Stomach (tissue), 8 donors: ENCODE measurements at regions not wholly inside any gene's neighbourhood (a gene's known extent, or its start where the extent isn't known, plus 50 kb on each side); places are given as distances from the start of the nearest gene placed in this dataset.

Experiments
- DNase-seq, 2 donors: peaks; one replicate each; pipeline versions ENCODE4 v3.0.0 to v3.0.0-alpha.2; 2013 to 2019
- H3K27ac ChIP-seq, 5 donors: fragments of 200-600 bp in 4 of 5; sonication (generic) in 4 of 5; one replicate each; pipeline ENCODE4 v1.5.1; 2013 to 2019; ENCODE audit warnings: mild to moderate bottlenecking in 1 of 5, moderate library complexity in 1 of 5
- H3K27me3 ChIP-seq, 3 donors: fragments of 200-600 bp; sonication (generic); one replicate each; pipeline ENCODE4 v1.5.1; 2017 to 2019; ENCODE audit warnings: mixed run types in 1 of 3
- H3K36me3 ChIP-seq, 4 donors: fragments of 200-600 bp; sonication (generic); 1 replicate in 3 of 4; 2 replicates in 1 of 4; pipeline ENCODE4 v1.5.1; 2016 to 2019
- H3K4me1 ChIP-seq, 4 donors: fragments of 200-600 bp; sonication (generic); one replicate each; pipeline ENCODE4 v1.5.1; 2016 to 2019
- H3K4me3 ChIP-seq, 4 donors: fragments of 200-600 bp; sonication (generic) in 3 of 4; one replicate each; pipeline ENCODE4 v1.5.1; 2016 to 2019; ENCODE audit warnings: mild to moderate bottlenecking in 1 of 4
- H3K9me3 ChIP-seq, 4 donors: fragments of 200-600 bp; sonication (generic); one replicate each; pipeline ENCODE4 v1.5.1; 2016 to 2019
- CTCF ChIP-seq, 7 experiments: fragments of 450-650 bp in 4 of 7; fragments of 200-600 bp in 3 of 7; sonication (generic) in 3 of 7; IDR thresholded peaks; one replicate each; pipeline ENCODE4 v1.5.1; 2016 to 2019; ENCODE audit warnings: antibody characterized with exemption in 7 of 7, control low read depth in 2 of 7, mild to moderate bottlenecking in 1 of 7
- EP300 ChIP-seq: sonication (generic); formaldehyde crosslinking; IDR thresholded peaks from one replicate; pipeline ENCODE4 v1.6.1; 2017; ENCODE audit warnings: antibody characterized with exemption
- POLR2A ChIP-seq, 4 donors: fragments of 450-650 bp; IDR thresholded peaks; one replicate each; pipeline ENCODE4 v1.6.1; 2016; ENCODE audit warnings: antibody characterized with exemption in 4 of 4, control low read depth in 2 of 4, mild to moderate bottlenecking in 1 of 4, moderate library complexity in 1 of 4
- POLR2AphosphoS5 ChIP-seq, 3 donors: sonication (generic); formaldehyde crosslinking; IDR thresholded peaks; one replicate each; pipeline ENCODE4 v1.6.1; 2016; ENCODE audit warnings: antibody characterized with exemption in 3 of 3
- WGBS, 5 donors: extraction: QIAGEN DNeasy Blood & Tissue Kit in 3 of 5; methylation state at CpG; one replicate each; pipeline versions ENCODE4 v1.1.5 to v1.1.7; 2013 to 2018; 5-methylcytosine and 5-hydroxymethylcytosine counted together
- intact Hi-C: fragments of 100-400 bp; cut with DNase I; formaldehyde crosslinking; loops from one replicate; pipeline ENCODE4 v1.15.1; 2023; ENCODE audit warnings: low total_unique reads
- donor health status: healthy with polysubstance abuse.
- donor health status: Bipolar disorder and iron deficiency.
- donor health status: healthy.

- intact Hi-C loops = no loop called here
- Histone ChIP-seq H3K4me1 (no peaks in the 10 kb centered on the region), H3K4me3 (no peak overlapping the region), H3K27ac (no peak overlapping the region), H3K27me3 (no peaks in the 10 kb centered on the region), H3K36me3 (peaks cover 0 to 21% (median 8%) of the 10 kb centered on the region in 4 donors), H3K9me3 (no peaks in the 10 kb centered on the region)
- DNase-seq = no peak
- TF ChIP-seq POLR2AphosphoS5 (IDR thresholded peaks at IDR 0.05) (no peak), POLR2A (IDR thresholded peaks at IDR 0.05) (no peak), CTCF (IDR thresholded peaks at IDR 0.05) (no peak), EP300 (no peak)
- WGBS, 5 donors = 73 to 85% (median 83%) methylated on average over 7 of the region's 7 CpGs
Measured at GRCh38 chr15:96253006-96253747, 77.3 kb upstream of the NR2F2 start.

DNA sequence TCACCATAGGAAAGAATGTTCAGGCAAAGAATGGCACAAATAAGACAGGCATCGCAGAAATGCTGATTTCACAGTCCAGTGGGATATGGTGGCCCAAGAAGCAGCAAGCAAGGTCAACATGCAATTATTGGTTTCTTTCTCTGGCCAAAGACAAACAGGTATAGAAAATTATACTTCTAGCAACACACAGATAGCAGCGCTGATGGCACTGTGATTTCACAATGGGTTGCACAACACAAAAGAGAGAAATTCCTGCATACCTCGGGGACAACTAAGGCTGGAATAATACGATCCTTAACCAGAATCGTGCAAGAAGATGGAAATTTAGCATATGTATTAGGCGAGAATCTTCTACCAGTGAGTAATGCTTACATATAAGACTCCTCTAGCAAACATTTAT is 76.3 kb upstream of the NR2F2 start:
- TF ChIP-seq CTCF (IDR thresholded peaks at IDR 0.05) (no peak), EP300 (no peak), POLR2A (IDR thresholded peaks at IDR 0.05) (no peak), POLR2AphosphoS5 (IDR thresholded peaks at IDR 0.05) (no peak)
- H3K27me3 ChIP-seq = no peaks in the 10 kb centered on the region
- H3K4me3 ChIP-seq = no peak overlapping the region
- DNase-seq = no peak
- no peaks in the 10 kb centered on the region for H3K9me3 ChIP-seq
- WGBS, 5 donors = 90 to 94% (median 92%) methylated on average over 6 of the region's 6 CpGs
- H3K4me1 ChIP-seq = no peaks in the 10 kb centered on the region
- no peak overlapping the region for H3K27ac ChIP-seq
- intact Hi-C loops = no loop called here
- H3K36me3 ChIP-seq = peaks cover 0 to 21% (median 8%) of the 10 kb centered on the region in 4 donors

DNA sequence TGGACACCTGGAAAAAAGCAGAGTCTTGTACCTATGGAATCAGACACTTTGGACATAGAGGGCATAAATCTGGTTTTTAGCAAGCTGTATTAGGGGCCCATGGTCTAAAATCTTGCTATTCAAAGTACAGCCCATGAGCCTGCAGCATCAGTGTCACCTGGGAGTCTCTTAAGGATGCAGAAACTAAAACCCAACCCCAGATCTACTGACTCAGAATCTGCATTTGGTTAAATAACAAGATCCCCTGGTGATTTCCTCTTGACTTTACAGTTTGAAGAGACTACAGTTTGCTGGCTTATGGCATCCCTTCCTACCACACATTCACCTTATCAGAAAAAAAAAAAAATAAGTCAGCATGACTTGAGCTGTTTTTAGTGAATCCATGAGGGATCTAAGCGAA is 74.9 kb upstream of the NR2F2 start:
- intact Hi-C loops = no loop called here
- H3K4me1 ChIP-seq = peaks cover 0 to 3% (median 1%) of the 10 kb centered on the region in 4 donors
- no peaks in the 10 kb centered on the region for H3K9me3 ChIP-seq
- DNase-seq = no peak
- peaks cover 0 to 21% (median 8%) of the 10 kb centered on the region in 4 donors for H3K36me3 ChIP-seq
- no peaks in the 10 kb centered on the region for H3K27me3 ChIP-seq
- no peak for TF ChIP-seq POLR2A (IDR thresholded peaks at IDR 0.05)
- TF ChIP-seq CTCF (IDR thresholded peaks at IDR 0.05) = no peak
- H3K27ac ChIP-seq = no peak overlapping the region
- 85 to 97% (median 96%) methylated on average over 1 of the region's 1 CpG for WGBS, 5 donors
- H3K4me3 ChIP-seq = no peak overlapping the region

DNA sequence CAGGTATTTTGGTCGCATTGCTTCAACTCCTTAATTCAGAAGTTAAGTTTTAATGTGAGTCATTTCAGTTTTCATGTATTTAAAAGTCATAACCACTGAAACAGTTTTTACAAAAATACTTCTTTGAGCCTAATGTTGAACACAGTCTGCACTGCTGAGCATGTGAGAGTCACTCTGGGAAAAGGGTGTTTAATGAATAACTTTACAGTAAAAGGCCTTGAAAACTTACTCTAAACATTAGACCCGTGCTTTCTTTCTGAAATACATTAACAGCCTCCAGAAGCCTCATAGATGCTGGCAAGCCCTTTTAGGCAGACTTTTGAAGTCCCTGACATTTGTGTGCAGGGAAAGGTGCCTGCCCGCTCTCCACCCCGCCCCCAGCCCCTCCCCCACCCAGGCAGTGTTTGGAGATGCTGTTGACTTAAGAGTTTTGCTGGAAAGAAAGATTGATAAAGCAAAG is 68.9 kb upstream of the NR2F2 start:
- intact Hi-C loops = no loop called here
- Histone ChIP-seq H3K4me3 (no peak overlapping the region), H3K9me3 (no peaks in the 10 kb centered on the region), H3K36me3 (no peaks in the 10 kb centered on the region), H3K27me3 (no peaks in the 10 kb centered on the region), H3K27ac (peak overlapping the region in 4 of 5 donors; percentile 21 to 76 (median 55)), H3K4me1 (peaks cover 16 to 54% (median 33%) of the 10 kb centered on the region in 4 donors)
- 20 to 34% (median 25%) methylated on average over 4 of the region's 4 CpGs for WGBS, 5 donors
- peak in 1 of 3 donors; percentile 13 for TF ChIP-seq POLR2AphosphoS5 (IDR thresholded peaks at IDR 0.05)
- TF ChIP-seq EP300 = no peak
- DNase-seq = peak in 1 of 2 donors; percentile 60

DNA sequence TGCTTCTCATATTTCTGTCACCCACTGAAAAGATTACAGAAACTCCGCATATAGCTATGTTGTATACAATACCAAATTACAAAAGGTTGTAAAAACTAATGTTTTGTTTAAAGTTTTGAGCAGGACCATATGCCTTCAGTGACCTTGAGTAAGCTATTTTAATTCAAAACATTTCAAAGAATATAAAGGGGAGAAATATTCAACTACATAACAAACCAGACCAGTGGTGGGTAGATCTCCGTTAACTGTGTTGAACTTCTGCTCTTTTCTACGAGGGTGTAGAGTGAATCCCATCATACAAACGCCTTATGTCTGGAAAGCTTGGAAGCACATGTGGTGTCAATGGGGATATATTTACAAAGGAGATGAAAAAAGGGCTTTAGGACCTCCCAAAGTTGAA is 68.4 kb upstream of the NR2F2 start:
- intact Hi-C loops = no loop called here
- H3K27ac ChIP-seq = peak overlapping the region in 4 of 5 donors; percentile 21 to 76 (median 55)
- no peaks in the 10 kb centered on the region for H3K9me3 ChIP-seq
- DNase-seq = no peak
- no peaks in the 10 kb centered on the region for H3K27me3 ChIP-seq
- peaks cover 16 to 54% (median 33%) of the 10 kb centered on the region in 4 donors for H3K4me1 ChIP-seq
- no peak for TF ChIP-seq POLR2A (IDR thresholded peaks at IDR 0.05)
- no peak for TF ChIP-seq EP300
- TF ChIP-seq POLR2AphosphoS5 (IDR thresholded peaks at IDR 0.05) = no peak
- no peak for TF ChIP-seq CTCF (IDR thresholded peaks at IDR 0.05)
- no peaks in the 10 kb centered on the region for H3K36me3 ChIP-seq
- H3K4me3 ChIP-seq = no peak overlapping the region
- 32 to 48% (median 38%) methylated on average over 4 of the region's 4 CpGs for WGBS, 5 donors
